GM12865 (cell line): ENCODE measurements at regions not wholly inside any gene's neighbourhood (a gene's known extent, or its start where the extent isn't known, plus 50 kb on each side); places are given as distances from the start of the nearest gene placed in this dataset.

Experiments
- DNase-seq: peaks from one replicate; pipeline ENCODE4 v3.0.0; 2010; ENCODE audit warnings: low read depth
- H3K4me3 ChIP-seq: 2 replicates; pipeline ENCODE4 v1.5.1; 2011; ENCODE audit warnings: mild to moderate bottlenecking, low read depth, low read length, control low read depth
- TF ChIP-seq, protein P1 (sequence below): IDR thresholded peaks from 2 replicates; pipeline ENCODE4 v1.5.1; 2011; ENCODE audit warnings: low read length, control low read depth, low read depth, inconsistent platforms; ENCODE audit not compliant: insufficient read depth; ENCODE audit errors: missing control alignments

- no peak overlapping the region for H3K4me3 ChIP-seq
- no peak for DNase-seq
- TF ChIP-seq, protein P1, sequence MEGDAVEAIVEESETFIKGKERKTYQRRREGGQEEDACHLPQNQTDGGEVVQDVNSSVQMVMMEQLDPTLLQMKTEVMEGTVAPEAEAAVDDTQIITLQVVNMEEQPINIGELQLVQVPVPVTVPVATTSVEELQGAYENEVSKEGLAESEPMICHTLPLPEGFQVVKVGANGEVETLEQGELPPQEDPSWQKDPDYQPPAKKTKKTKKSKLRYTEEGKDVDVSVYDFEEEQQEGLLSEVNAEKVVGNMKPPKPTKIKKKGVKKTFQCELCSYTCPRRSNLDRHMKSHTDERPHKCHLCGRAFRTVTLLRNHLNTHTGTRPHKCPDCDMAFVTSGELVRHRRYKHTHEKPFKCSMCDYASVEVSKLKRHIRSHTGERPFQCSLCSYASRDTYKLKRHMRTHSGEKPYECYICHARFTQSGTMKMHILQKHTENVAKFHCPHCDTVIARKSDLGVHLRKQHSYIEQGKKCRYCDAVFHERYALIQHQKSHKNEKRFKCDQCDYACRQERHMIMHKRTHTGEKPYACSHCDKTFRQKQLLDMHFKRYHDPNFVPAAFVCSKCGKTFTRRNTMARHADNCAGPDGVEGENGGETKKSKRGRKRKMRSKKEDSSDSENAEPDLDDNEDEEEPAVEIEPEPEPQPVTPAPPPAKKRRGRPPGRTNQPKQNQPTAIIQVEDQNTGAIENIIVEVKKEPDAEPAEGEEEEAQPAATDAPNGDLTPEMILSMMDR: no peak
Measured at GRCh38 chr1:2856676-2857375, 55.3 kb upstream of the TTC34 start.

GRCh38 chr1:2857521-2857920, 56.0 kb upstream of the TTC34 start:
- TF ChIP-seq, protein P1: no peak
- no peak overlapping the region for H3K4me3 ChIP-seq
- no peak for DNase-seq

- DNase-seq: no peak
- TF ChIP-seq, protein P1: no peak
- H3K4me3 ChIP-seq: no peak overlapping the region
Measured at GRCh38 chr1:2858676-2859075, 57.2 kb upstream of the TTC34 start.

DNA sequence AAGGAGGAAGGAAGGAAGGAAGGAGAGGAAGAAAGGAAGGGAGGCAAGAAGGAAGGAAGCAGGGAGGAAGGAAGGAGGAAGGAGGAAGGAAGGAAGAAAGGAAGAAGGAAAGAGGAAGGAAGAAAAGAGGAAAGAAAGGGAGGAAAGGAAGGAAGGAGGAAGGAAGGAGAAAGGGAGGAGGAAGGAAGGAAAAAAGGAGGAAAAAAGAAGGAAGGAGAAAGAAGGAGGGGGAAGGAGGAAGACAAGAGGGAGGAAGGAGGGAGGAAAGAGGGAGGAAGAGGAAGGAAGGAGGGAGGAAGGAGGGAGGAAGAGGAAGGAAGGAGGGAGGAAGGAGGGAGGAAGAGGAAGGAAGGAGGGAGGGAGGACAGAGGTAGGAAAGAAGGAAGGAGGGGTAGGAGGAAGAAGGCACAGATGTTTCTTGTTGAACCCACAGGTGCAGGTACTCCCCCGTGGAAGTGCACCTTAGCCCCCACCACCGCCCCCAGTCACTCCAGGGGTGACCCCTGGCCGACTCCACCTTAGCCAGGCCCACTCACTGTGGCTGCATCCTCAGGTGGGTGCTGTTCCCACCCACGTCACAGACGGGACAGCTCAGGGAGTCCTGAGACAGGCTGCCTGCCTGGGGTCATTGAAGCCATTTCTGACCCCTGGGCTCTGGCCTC, 57.9 kb upstream of the TTC34 start:
- TF ChIP-seq, protein P1: no peak
- no peak for DNase-seq

DNA sequence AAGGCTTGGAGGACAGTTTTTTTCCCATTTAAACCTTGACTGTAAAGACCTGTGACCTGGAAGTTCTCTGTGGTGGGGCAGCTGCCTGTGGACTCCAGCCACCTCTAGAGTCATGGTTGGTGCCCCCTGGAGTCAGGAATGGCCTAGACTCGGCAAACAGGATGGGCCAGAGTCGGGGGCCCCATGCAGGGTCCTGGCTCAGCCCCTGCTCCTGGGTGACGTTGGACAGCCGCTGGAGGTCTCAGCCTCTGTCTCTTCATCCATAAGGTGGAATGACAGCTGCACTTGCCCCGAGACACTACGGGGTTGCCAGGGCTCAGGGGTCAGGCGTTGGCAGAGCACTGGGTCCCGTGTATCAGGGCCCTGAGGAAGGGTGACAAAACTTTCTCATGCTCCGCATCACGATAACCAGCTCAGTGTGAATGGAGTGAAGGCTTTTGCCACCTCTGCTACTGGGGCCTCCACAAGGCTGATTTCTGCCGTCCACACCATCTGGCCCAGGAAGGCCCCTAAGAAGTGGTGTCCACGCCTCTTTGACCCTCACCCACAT, 58.5 kb upstream of the TTC34 start:
- TF ChIP-seq, protein P1: no peak
- no peak overlapping the region for H3K4me3 ChIP-seq
- DNase-seq: no peak

More for the DNA sequence above, 57.9 kb upstream of the TTC34 start:
- no peak overlapping the region for H3K4me3 ChIP-seq

- H3K4me3 ChIP-seq: no peak overlapping the region
- TF ChIP-seq, protein P1: no peak
- no peak for DNase-seq
Measured at GRCh38 chr1:2860476-2861142, 59.1 kb upstream of the TTC34 start.
